ENCODE measurements at regions not wholly inside any gene's neighbourhood (a gene's known extent, or its start where the extent isn't known, plus 50 kb on each side); places are given as distances from the start of the nearest gene placed in this dataset.

DNA sequence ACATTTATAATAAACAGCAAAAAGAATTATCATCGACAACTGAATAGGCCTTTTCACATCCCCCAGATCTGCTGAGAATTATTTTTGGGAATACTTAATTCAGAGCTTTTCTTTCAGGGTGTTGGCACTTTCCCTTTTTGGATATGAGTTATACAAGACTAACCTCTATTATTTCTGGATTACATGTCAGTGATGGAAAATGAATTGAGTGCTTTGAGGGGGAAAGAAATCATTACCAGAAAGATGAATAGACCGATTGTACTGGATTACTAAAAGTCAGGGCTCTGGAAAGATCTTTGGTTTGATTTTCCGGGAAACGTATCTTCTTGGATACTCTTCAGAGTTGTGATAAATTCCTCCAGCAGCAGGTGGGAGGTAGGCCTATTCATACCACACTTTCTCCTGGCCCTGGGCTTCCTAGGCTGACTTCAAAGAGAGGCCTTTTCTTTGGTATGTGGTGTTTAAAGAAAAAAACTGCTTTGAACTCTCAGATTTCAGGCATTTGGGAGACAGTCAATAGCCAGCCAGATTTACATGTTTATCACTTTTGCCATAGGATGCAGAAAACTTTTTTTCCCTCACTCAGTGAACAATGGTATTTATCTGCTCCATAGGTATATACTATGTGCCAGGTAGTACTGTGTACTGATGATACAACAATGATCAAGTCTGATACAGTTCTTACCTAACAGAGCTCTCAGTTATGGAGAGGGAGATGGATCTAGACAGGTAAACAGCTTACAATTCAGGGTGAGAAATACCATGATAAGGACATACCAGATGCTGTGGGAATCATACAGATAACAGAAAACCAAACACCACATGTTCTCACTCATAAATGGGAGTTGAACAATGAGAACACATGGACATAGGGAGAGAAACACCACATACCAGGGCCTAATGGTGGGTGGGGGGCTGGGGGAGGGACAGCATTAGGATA, 63.3 kb upstream of the ACTR3 start:
- POLR2A ChIA-PET = no interaction called here
- no TSS peak for BruUV-seq (replicated peaks)
- 17% methylated on average over 4 of the region's 4 CpGs for WGBS (ENCODE audit: insufficient coverage, low coverage, missing lambda C conversion rate)

More for the DNA sequence above, 63.3 kb upstream of the ACTR3 start:
- DNase-seq (ENCODE audit: extremely low read depth in 1 of 4, low spot score in 3 of 4) (no peak), FAIRE-seq (no peak), ATAC-seq (no peak)
- Histone ChIP-seq H3K27me3 (ENCODE audit: control insufficient read depth in 2 of 2, insufficient read depth in 2 of 2, low read length in 2 of 2) (no peaks in the 10 kb centered on the region), H3K4me1 (replicated peaks in 1 of 2; ENCODE audit: control insufficient read depth in 2 of 2, insufficient read depth in 2 of 2, low read length in 2 of 2) (peaks cover 0 to 17% of the 10 kb centered on the region in 2 experiments; a peak in 3 of 5 replicates), H3K36me3 (ENCODE audit: control insufficient read depth, insufficient read depth, low read length) (no peaks in the 10 kb centered on the region), H3K9me1 (ENCODE audit: control insufficient read depth, insufficient read depth, low read length) (no peaks in the 10 kb centered on the region), H3K4me2 (ENCODE audit: insufficient read depth, low read length) (no peak overlapping the region), H4K20me1 (replicated peaks; ENCODE audit: control insufficient read depth, insufficient read depth, low read length) (no peaks in the 10 kb centered on the region), H3K9ac (ENCODE audit: insufficient read depth in 1 of 2, low read depth in 2 of 2, low read length in 2 of 2) (no peak overlapping the region), H2AFZ (ENCODE audit: low read depth, low read length) (no peak overlapping the region), H3K9me3 (replicated peaks; ENCODE audit: control insufficient read depth, insufficient read depth, low read depth, low read length) (no peaks in the 10 kb centered on the region), H3K79me2 (ENCODE audit: control insufficient read depth, insufficient read depth, low read length) (no peaks in the 10 kb centered on the region), H3K27ac (ENCODE audit: extremely low read depth, low read depth, low read length) (no peak overlapping the region), H3K4me3 (no peak overlapping the region)
- intact Hi-C loops (cut with micrococcal nuclease) = no loop called here
- TF ChIP-seq CEBPB (tag; IDR thresholded peaks at IDR 0.05) = no peak
- no peak for TF ChIP-seq POLR2A (conservative IDR thresholded peaks at IDR 0.05)
- no peak for TF ChIP-seq ZNF165 (CRISPR knock-in tag; IDR thresholded peaks at IDR 0.05; ENCODE audit: borderline replicate concordance)
- TF ChIP-seq FOXM1 (IDR thresholded peaks at IDR 0.05; ENCODE audit: low read depth) = no peak
- TF ChIP-seq FOXM1 (CRISPR knock-in tag; IDR thresholded peaks at IDR 0.05; ENCODE audit: low read depth) = no peak
- TF ChIP-seq MTA1 (IDR thresholded peaks at IDR 0.05; ENCODE audit: borderline replicate concordance) = no peak
- no peak for TF ChIP-seq ZNF3 (CRISPR knock-in tag; IDR thresholded peaks at IDR 0.05)
- TF ChIP-seq CBX5 (IDR thresholded peaks at IDR 0.05; ENCODE audit: borderline replicate concordance, low read depth) = no peak
- TF ChIP-seq NCOR1 (IDR thresholded peaks at IDR 0.05) = no peak
- TF ChIP-seq ILF3 (IDR thresholded peaks at IDR 0.05; ENCODE audit: borderline replicate concordance) = no peak
- in situ Hi-C loops (cut with MboI) = no loop called here
- CTCF ChIA-PET (ENCODE audit: low intra/inter-chr PET ratio) = no interaction called here
